A549 (cell line): ENCODE measurements at regions not wholly inside any gene's neighbourhood (a gene's known extent, or its start where the extent isn't known, plus 50 kb on each side); places are given as distances from the start of the nearest gene placed in this dataset.

Source experiments
- CBX2 ChIP-seq: fragments of 200-600 bp; sonication (generic); IDR thresholded peaks from 2 replicates; pipeline ENCODE4 v1.6.1; 2016; ENCODE audit warnings: low read depth, mild to moderate bottlenecking, borderline replicate concordance
- CHD2 ChIP-seq: fragments of 150-350 bp; IDR thresholded peaks from 2 replicates; pipeline ENCODE4 v1.6.1; 2014; ENCODE audit warnings: low read length; ENCODE audit not compliant: partially characterized antibody
- JUN ChIP-seq, 2 experiments: fragments of >200 bp; sonication (Bioruptor Twin); formaldehyde crosslinking; IDR thresholded peaks; 2 replicates in 1 of 2; 3 replicates in 1 of 2; pipeline ENCODE4 v1.6.1; 2016 to 2017
- KDM1A ChIP-seq: fragments of 200-600 bp; sonication (generic); IDR thresholded peaks from 2 replicates; pipeline ENCODE4 v1.6.1; 2016; ENCODE audit warnings: low read depth, mild to moderate bottlenecking
- MAFK ChIP-seq: fragments of 450-650 bp; IDR thresholded peaks from 2 replicates; pipeline ENCODE4 v1.6.1; 2014; ENCODE audit not compliant: partially characterized antibody
- MYC ChIP-seq: IDR thresholded peaks from 2 replicates; pipeline ENCODE4 v1.6.1; 2012; ENCODE audit warnings: mild to moderate bottlenecking, inconsistent platforms, low read length, improper control_type of control experiment, borderline replicate concordance
- POLR2A ChIP-seq: IDR thresholded peaks from 2 replicates; pipeline ENCODE4 v1.6.1; 2012; ENCODE audit warnings: mild to moderate bottlenecking, low read length
- RCOR1 ChIP-seq: fragments of 150-350 bp; IDR thresholded peaks from 2 replicates; pipeline ENCODE4 v1.6.1; 2014; ENCODE audit warnings: antibody characterized with exemption, low read length, low read depth
- RFX5 ChIP-seq: fragments of 450-650 bp; IDR thresholded peaks from 2 replicates; pipeline ENCODE4 v1.7.1; 2014; ENCODE audit warnings: antibody characterized with exemption, mild to moderate bottlenecking, moderate library complexity
- SMC3 ChIP-seq: fragments of >200 bp; sonication (Bioruptor Twin); formaldehyde crosslinking; IDR thresholded peaks from 3 replicates; pipeline ENCODE4 v1.6.1; 2018; ENCODE audit warnings: inconsistent platforms
- TF ChIP-seq, protein P1 (sequence below): fragments of >200 bp; sonication (Bioruptor Twin); formaldehyde crosslinking; IDR thresholded peaks from 3 replicates; pipeline ENCODE4 v1.5.1; 2016
- TF ChIP-seq, protein P2 (sequence below): fragments of 200-600 bp; sonication (generic); IDR thresholded peaks from 2 replicates; pipeline ENCODE4 v1.6.1; 2016; ENCODE audit warnings: antibody characterized with exemption, mild to moderate bottlenecking, moderate library complexity
- TF ChIP-seq, protein P3 (sequence below): fragments of 150-350 bp; IDR thresholded peaks from 2 replicates; pipeline ENCODE4 v1.6.1; 2014; ENCODE audit warnings: low read depth, mild to moderate bottlenecking, low read length
- TF ChIP-seq, protein P4 (sequence below): fragments of >200 bp; sonication (Bioruptor Twin); formaldehyde crosslinking; IDR thresholded peaks from 3 replicates; pipeline ENCODE4 v1.6.1; 2016

DNA sequence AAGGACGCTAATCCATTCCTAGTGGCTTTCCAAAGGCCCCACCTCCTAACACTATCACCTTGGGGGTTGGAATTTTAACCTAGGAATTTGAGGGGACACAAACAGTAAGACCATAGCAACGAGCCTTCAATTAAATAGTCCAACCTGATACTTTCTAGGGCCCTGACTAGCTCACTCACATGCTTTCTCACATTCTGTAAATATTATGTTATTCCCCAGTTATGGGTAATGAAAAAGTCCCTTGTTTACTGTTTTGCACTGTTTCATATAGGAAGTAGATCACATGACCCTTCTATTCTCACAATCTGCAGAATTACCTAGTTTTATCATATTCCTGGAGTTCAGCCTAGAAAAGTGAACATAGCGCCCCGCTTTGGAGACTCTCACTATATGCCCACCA lies 1212.1 kb upstream of the ACVR2A start:
- TF ChIP-seq, protein P1, sequence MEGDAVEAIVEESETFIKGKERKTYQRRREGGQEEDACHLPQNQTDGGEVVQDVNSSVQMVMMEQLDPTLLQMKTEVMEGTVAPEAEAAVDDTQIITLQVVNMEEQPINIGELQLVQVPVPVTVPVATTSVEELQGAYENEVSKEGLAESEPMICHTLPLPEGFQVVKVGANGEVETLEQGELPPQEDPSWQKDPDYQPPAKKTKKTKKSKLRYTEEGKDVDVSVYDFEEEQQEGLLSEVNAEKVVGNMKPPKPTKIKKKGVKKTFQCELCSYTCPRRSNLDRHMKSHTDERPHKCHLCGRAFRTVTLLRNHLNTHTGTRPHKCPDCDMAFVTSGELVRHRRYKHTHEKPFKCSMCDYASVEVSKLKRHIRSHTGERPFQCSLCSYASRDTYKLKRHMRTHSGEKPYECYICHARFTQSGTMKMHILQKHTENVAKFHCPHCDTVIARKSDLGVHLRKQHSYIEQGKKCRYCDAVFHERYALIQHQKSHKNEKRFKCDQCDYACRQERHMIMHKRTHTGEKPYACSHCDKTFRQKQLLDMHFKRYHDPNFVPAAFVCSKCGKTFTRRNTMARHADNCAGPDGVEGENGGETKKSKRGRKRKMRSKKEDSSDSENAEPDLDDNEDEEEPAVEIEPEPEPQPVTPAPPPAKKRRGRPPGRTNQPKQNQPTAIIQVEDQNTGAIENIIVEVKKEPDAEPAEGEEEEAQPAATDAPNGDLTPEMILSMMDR, result no peak
- TF ChIP-seq JUN (IDR thresholded peaks at IDR 0.05) (no peak), KDM1A (no peak), POLR2A (no peak), MYC (no peak), CBX2 (no peak), CHD2 (no peak), RCOR1 (no peak), SMC3 (no peak), RFX5 (no peak), MAFK (no peak)
- TF ChIP-seq, protein P2, sequence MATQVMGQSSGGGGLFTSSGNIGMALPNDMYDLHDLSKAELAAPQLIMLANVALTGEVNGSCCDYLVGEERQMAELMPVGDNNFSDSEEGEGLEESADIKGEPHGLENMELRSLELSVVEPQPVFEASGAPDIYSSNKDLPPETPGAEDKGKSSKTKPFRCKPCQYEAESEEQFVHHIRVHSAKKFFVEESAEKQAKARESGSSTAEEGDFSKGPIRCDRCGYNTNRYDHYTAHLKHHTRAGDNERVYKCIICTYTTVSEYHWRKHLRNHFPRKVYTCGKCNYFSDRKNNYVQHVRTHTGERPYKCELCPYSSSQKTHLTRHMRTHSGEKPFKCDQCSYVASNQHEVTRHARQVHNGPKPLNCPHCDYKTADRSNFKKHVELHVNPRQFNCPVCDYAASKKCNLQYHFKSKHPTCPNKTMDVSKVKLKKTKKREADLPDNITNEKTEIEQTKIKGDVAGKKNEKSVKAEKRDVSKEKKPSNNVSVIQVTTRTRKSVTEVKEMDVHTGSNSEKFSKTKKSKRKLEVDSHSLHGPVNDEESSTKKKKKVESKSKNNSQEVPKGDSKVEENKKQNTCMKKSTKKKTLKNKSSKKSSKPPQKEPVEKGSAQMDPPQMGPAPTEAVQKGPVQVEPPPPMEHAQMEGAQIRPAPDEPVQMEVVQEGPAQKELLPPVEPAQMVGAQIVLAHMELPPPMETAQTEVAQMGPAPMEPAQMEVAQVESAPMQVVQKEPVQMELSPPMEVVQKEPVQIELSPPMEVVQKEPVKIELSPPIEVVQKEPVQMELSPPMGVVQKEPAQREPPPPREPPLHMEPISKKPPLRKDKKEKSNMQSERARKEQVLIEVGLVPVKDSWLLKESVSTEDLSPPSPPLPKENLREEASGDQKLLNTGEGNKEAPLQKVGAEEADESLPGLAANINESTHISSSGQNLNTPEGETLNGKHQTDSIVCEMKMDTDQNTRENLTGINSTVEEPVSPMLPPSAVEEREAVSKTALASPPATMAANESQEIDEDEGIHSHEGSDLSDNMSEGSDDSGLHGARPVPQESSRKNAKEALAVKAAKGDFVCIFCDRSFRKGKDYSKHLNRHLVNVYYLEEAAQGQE, result no peak
- TF ChIP-seq, protein P3, sequence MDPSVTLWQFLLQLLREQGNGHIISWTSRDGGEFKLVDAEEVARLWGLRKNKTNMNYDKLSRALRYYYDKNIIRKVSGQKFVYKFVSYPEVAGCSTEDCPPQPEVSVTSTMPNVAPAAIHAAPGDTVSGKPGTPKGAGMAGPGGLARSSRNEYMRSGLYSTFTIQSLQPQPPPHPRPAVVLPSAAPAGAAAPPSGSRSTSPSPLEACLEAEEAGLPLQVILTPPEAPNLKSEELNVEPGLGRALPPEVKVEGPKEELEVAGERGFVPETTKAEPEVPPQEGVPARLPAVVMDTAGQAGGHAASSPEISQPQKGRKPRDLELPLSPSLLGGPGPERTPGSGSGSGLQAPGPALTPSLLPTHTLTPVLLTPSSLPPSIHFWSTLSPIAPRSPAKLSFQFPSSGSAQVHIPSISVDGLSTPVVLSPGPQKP, result no peak
- TF ChIP-seq, protein P4, sequence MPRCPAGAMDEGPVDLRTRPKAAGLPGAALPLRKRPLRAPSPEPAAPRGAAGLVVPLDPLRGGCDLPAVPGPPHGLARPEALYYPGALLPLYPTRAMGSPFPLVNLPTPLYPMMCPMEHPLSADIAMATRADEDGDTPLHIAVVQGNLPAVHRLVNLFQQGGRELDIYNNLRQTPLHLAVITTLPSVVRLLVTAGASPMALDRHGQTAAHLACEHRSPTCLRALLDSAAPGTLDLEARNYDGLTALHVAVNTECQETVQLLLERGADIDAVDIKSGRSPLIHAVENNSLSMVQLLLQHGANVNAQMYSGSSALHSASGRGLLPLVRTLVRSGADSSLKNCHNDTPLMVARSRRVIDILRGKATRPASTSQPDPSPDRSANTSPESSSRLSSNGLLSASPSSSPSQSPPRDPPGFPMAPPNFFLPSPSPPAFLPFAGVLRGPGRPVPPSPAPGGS, result no peak
